ENCODE measurements at regions not wholly inside any gene's neighbourhood (a gene's known extent, or its start where the extent isn't known, plus 50 kb on each side); places are given as distances from the start of the nearest gene placed in this dataset.
A peak's percentile ranks its signal among the peaks of the same experiment; 100 is the strongest.

DNA sequence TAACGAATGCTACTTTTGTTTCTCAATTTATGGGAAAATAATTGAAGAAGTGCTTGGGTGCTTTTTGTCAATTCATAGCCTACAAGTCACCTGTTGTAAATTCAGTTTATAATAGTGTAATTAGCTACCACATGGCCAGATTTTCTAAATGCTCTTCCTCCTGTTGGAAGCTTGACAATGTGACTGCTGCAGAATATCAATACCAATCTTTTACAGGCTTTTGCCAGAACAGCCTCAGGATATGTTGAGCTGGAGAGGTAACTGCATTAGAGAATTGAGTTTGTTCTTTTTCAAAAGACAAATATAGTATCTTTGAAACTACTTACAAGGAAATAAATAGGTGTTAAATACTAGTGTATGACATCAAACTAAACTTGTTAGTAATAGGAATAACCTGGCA lies 277.8 kb downstream of the POU4F1 start:
- DNase-seq: no peak

DNA sequence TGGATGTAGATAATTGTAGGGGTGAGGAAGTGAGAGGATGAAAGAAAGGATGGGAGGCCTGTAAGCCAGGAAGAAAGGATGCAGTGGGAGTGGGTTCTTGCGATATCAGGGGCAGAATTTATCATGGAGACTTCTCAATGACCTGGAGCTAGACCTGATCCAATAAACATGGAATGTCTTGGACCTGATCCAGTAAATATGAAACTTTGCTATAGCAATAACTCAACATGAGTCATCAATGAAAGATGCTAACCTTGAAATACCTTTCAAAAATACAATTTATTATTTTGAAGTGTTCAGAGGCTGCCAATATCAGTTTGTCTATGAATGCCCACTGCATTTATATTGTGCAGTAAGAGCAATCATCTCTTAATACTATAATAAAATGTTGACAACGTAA lies 279.5 kb downstream of the POU4F1 start:
- no peak for DNase-seq

GRCh38 chr13:78323040-78323439 lies 280.3 kb downstream of the POU4F1 start:
- DNase-seq: no peak

GRCh38 chr13:78319101-78319627 lies 284.2 kb downstream of the POU4F1 start:
- no peak for DNase-seq

GRCh38 chr13:78317030-78317429 lies 286.3 kb downstream of the POU4F1 start:
- DNase-seq: no peak

DNA sequence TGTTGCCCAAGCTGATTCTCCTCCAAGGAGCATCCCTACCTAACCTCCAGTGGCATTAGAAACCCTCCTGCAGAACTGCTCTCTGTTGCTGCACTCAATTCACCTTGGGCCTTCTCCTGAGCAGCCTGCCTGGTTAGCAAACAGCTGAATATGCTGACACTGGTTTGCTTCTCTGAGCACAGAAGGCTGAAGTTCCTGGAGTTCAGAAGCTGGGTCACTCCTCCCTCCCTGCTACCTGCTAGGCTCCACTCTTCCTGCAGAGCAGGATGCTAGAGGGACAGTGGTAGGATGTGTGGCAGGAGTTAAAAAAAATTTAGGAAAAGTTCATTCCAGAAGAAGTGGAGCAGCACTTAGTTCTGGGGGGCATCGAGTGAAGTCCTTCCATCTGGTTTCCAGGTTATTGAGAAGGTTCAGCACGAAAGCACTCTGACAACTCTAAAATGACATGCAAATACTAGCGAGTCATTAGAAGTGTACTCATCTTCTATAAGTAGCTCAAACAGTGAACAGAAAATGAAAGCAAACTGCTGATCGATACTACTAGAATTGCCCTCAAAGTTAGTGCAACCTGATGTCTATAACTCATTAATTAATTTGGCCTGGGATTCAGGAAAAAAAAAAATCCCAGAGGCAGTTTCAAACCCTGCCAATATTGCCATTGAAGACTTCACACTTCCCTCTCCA lies 293.7 kb downstream of the POU4F1 start:
- DNase-seq: no peak

DNA sequence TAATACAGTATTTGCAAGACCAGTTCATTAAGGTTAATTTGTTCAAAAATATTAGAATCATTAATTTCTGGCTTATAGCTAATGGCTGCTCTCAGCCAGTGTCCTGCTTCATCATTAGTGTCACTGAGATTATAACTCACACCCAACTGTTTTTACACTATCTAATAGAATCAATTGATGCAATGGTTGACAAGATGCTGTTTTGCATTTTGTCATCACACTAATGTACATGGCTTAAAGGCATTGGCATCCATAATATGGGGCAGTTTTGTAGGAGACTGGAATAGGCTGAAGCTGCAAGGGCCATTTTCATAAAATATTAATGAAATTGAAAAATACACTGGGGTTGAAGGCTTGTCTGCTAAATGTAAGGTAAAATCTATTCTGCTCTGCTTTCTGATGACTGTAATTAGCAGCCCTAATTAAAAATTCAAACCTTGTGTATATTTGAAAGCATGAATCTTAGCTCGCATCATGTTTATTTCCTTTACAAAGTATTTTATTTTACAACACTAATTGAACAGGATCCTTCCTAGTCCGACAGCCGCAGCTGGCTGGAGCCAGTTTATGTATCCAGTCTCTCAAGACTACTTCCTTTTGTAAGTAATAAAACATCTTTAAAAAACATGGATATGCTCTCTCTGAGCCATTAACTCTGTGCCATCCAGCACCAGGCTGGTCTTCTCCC lies 296.7 kb downstream of the POU4F1 start:
- DNase-seq: no peak

DNA sequence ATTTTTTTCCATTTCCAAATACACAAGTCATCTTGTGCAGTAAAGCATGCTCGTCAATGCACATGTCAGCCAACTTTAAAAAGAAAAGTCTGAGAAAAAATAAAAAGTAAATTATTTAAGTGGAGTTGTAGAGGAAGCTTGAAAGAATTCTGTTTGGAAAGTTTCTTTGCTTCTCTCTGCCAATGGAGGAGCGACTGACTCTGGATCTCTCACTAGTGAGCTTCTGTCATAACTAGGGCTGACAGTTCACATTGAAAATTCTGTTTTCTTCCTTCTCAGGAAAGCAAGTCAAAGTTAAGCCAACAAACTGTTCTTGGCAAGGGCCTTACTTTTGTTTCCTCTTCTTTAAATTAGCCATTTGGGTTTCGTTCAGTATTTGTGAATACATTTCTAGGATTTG lies 298.2 kb downstream of the POU4F1 start:
- DNase-seq: no peak

DNA sequence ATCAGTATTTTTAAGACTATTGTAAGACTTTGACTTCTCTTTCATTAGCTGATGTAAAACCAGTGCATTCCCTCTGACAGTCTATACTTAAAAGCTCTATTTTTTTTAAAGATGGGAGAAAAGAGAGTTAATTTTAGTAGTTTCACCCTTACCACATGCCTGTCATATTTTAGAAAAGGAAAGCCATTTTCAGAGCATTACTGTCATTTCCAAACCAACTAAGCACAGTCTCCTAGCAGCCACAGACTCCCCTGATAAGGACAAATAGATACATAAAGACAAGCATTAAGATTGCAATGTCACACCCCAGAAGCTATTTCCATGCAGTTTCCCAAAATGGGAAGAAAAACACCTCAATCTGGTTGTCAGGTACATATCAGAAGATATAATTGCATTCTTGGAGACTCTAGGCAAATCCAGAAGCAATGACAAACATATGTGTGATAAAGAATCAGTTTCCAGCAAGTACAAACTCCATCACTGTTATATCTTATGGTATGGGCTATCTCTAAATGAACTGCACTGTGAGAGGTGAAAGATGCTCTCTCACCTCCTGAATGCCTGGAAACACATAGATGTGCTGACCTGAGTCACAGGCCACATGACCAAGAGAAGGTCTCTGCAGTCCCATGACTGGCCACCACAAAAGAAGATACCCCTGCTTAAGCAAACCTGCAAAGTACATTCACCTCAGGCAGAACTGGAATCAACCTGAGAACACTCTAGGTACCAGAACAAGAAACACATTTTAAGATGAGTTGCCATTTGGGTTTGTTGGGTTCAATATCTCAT lies 303.3 kb downstream of the POU4F1 start:
- no peak for DNase-seq

DNA sequence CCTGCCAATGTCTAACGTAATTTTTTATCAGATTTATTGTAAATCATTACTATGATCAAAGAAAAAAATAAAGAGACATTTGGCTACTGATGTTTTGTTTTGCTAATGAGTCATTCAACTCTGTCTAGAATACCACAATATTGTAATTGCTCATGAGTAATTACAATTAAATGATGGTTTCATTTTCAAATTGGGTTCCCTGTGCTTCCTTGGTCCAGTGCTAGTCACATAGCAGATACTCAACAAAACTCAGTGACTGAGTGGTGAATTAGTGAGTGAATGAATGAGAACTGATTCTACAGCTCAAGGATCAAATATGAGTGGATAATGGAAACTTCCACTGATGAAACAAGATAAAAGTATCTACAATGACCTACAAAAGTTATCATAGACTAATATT lies 304.7 kb downstream of the POU4F1 start:
- no peak for DNase-seq

DNA sequence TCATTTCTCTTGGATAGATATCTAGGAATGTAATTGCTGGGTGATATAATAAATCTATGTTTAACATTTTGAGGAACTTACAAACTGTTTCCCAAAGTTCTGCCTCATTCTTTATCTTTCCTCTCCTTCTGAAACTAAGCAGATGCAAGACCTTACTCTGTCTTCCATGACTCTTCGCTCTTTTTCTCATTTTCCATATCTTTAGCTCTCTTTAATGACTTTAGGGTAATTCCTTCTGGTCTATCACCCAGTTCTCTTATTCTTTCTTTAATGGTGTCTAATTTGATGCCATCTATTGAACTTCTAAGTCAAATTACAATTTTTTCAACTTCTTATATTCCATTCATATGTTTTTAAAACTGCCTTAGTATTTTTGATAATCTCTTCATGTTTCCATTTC lies 316.6 kb downstream of the POU4F1 start:
- DNase-seq: no peak

DNA sequence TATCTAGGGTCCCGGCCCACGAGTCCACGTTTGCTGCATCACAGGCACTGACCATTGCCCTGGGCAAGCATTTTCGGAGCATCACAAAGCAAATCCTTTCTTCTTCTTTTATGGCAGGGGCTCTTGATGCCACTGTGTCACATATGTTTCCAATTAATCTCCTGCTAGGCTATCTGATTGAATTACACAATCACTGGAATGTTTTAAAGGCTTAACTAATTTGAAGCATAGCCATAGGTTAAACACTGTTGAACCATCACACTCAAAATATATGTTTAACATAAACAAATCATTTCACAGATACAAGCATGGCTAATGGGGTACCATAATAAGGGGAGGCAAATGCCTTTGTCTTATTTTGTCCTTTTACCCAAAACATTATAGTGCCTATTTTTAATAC lies 338.3 kb downstream of the POU4F1 start:
- DNase-seq: no peak

GRCh38 chr13:78258304-78258703 lies 339.7 kb upstream of the EDNRB start:
- DNase-seq: no peak

- DNase-seq: no peak
These were observed 337.9 kb upstream of the EDNRB start for GRCh38 chr13:78256484-78256883.

DNA sequence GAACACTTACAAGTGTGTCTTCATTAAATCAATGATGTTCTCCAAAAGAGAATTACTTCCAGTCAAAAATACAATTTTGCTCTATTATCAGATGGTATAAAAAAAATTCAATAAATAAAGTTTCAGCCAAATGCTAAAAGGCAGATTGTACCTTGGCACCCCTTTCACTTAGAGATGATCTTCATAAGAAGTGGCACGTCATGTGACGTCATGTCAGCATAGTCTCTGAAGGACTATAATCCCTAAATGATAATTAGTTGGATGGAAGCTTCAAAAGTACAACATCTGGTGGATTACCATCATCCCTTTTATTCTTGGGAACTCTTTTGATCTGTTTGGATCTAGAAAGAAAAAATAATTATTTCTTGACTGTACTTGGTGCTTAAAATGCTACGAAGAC lies 335.5 kb upstream of the EDNRB start:
- no peak for DNase-seq

- no peak for DNase-seq
These were observed 328.7 kb upstream of the EDNRB start for GRCh38 chr13:78247362-78247761.

GRCh38 chr13:78241278-78241919 lies 322.8 kb upstream of the EDNRB start:
- DNase-seq: peak; percentile 16

DNA sequence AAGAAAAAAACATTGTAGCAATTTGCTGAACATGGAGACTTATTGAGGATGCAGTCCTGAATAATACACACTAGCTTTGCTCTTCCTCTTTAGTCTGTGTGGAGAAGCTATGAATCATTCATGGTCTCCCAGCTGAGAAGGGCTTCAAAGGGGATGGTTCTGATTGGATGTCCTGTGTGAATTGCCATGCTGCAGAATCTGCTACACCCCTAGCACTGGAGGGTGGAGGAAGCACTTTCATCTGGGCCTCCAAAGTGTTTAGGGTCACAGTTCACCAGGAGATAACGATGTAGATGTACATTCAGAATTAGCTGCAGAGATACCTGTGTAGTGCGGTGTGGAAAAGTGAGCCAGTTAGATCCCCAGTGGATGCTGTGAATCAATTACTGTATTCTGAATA lies 321.1 kb upstream of the EDNRB start:
- DNase-seq: no peak

GRCh38 chr13:78238911-78239310 lies 320.3 kb upstream of the EDNRB start:
- DNase-seq: no peak

GRCh38 chr13:78228940-78229339 lies 310.3 kb upstream of the EDNRB start:
- no peak for DNase-seq

DNA sequence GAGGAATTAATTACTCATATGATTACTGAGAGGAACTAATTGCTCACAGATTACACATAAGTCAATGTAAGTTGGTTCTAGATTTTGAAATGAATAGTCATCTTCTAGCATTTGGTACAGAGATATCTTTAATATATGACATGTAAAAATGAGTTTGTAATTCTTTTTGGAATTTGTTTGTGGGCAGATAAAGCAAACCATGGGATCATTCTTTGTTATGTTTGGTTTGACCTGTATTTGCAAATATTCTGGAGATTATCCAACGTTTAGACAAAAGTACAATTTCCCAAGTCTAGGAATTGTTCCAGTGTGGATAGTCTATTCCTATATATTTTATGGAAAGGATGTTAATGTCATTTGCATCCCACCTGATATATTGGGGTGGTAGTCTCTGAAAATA lies 309.6 kb upstream of the EDNRB start:
- no peak for DNase-seq

- DNase-seq: no peak
These were observed 309.1 kb upstream of the EDNRB start for GRCh38 chr13:78227709-78228108.

- no peak for DNase-seq
These were observed 297.0 kb upstream of the EDNRB start for GRCh38 chr13:78215458-78216108.
